Endothelial cell of umbilical vein (primary cell): ENCODE measurements at regions not wholly inside any gene's neighbourhood (a gene's known extent, or its start where the extent isn't known, plus 50 kb on each side); places are given as distances from the start of the nearest gene placed in this dataset.

Source experiments
- BruUV-seq: library from RNA; stranded (reverse); fragments of 400-500 nt; replicated peaks from 2 replicates; lab custom pipeline; 2021; lab: Mats Ljungman, UMichigan
- CTCF ChIA-PET: fragments of 300-600, 350-600 bp; sonication (Branson Sonifier 250); formaldehyde crosslinking; loops from one replicate; lab custom pipeline; 2021; ENCODE audit warnings: antibody characterized with exemption, inconsistent platforms; lab: Charles Lee
- POLR2A ChIA-PET: fragments of 300-600, 350-600 bp; sonication (Branson Sonifier 250); formaldehyde crosslinking; loops from one replicate; lab custom pipeline; 2021; ENCODE audit warnings: antibody characterized with exemption, inconsistent platforms; lab: Charles Lee
- DNase-seq: peaks from one replicate; pipeline ENCODE4 v3.0.0-alpha.2; 2011; ENCODE audit warnings: low read depth, low spot score
- FAIRE-seq: peaks from 2 replicates; lab custom pipeline; 2011; peaks lifted over from hg19 to GRCh38; lab: Jason Lieb, UNC
- H2AFZ ChIP-seq: 2 replicates; pipeline ENCODE4 v1.6.0; 2012; ENCODE audit warnings: low read depth, low read length, control low read depth, inconsistent platforms
- H3K27ac ChIP-seq: 2 replicates; pipeline ENCODE4 v1.5.1; 2011; ENCODE audit warnings: low read depth, mild to moderate bottlenecking, control low read depth, low read length, moderate library complexity; ENCODE audit not compliant: insufficient read depth
- H3K27me3 ChIP-seq, 2 experiments: 2 replicates each; pipeline versions ENCODE4 v1.6.0 to v1.6.1; 2011; ENCODE audit warnings: low read length in 2 of 2, mixed read lengths in 1 of 2; ENCODE audit not compliant: control insufficient read depth in 2 of 2, insufficient read depth in 2 of 2
- H3K36me3 ChIP-seq, 2 experiments: 2 replicates in 1 of 2; 3 replicates in 1 of 2; pipeline ENCODE4 v1.5.1; 2011; ENCODE audit warnings: low read length in 2 of 2, mild to moderate bottlenecking in 1 of 2, moderate library complexity in 1 of 2; ENCODE audit not compliant: control insufficient read depth in 2 of 2, insufficient read depth in 2 of 2; ENCODE audit errors: extremely low read depth in 1 of 2
- H3K4me1 ChIP-seq: 3 replicates; pipeline ENCODE4 v1.5.1; 2011; ENCODE audit warnings: mild to moderate bottlenecking, low read length; ENCODE audit not compliant: control insufficient read depth, insufficient read depth; ENCODE audit errors: extremely low read depth
- H3K4me2 ChIP-seq: 2 replicates; pipeline ENCODE4 v1.6.1; 2011; ENCODE audit warnings: low read length, control low read depth, mixed read lengths; ENCODE audit not compliant: insufficient read depth
- H3K4me3 ChIP-seq, 3 experiments: fragments of 200-600 bp in 1 of 3; sonication (generic), shearing (Covaris generic) in 1 of 3; replicated peaks in 1 of 3; 2 replicates each; pipeline ENCODE4 v1.5.1; 2011 to 2016; ENCODE audit warnings: control low read depth in 3 of 3, low read length in 3 of 3, mild to moderate bottlenecking in 2 of 3, inconsistent platforms in 1 of 3, low read depth in 1 of 3, moderate library complexity in 1 of 3; ENCODE audit not compliant: insufficient read depth in 1 of 3
- H3K79me2 ChIP-seq: 2 replicates; pipeline ENCODE4 v1.6.0; 2012; ENCODE audit warnings: low read length, inconsistent platforms; ENCODE audit not compliant: control insufficient read depth, insufficient read depth
- H3K9ac ChIP-seq: replicated peaks from 2 replicates; pipeline ENCODE3; 2011; ENCODE audit warnings: low read length, control low read depth; ENCODE audit not compliant: insufficient read depth; ENCODE audit errors: extremely low read depth
- H3K9me1 ChIP-seq: replicated peaks from 3 replicates; pipeline ENCODE4 v1.6.0; 2011; ENCODE audit warnings: mild to moderate bottlenecking, low read length; ENCODE audit not compliant: control insufficient read depth, insufficient read depth; ENCODE audit errors: extremely low read depth
- H3K9me3 ChIP-seq: replicated peaks from 2 replicates; pipeline ENCODE4 v1.5.1; 2012; ENCODE audit warnings: low read length, inconsistent platforms; ENCODE audit not compliant: control insufficient read depth, insufficient read depth
- H4K20me1 ChIP-seq: replicated peaks from 2 replicates; pipeline ENCODE3; 2011; ENCODE audit warnings: mild to moderate bottlenecking, low read length; ENCODE audit not compliant: control insufficient read depth, insufficient read depth; ENCODE audit errors: extremely low read depth
- EZH2 ChIP-seq: IDR thresholded peaks from 2 replicates; pipeline ENCODE4 v1.6.1; 2012; ENCODE audit warnings: borderline replicate concordance, low read depth, mild to moderate bottlenecking, moderate library complexity, low read length, inconsistent platforms; ENCODE audit not compliant: severe bottlenecking
- JUN ChIP-seq: IDR thresholded peaks from 2 replicates; pipeline ENCODE4 v1.6.1; 2011; ENCODE audit warnings: borderline replicate concordance, low read depth; ENCODE audit not compliant: insufficient read length, insufficient read depth
- MAX ChIP-seq: IDR thresholded peaks from 2 replicates; pipeline ENCODE4 v1.6.1; 2011; ENCODE audit not compliant: insufficient read depth, insufficient read length
- MYC ChIP-seq: IDR thresholded peaks from one replicate; pipeline ENCODE4 v1.6.1; 2011; ENCODE audit warnings: mild to moderate bottlenecking, low read depth, low read length
- POLR2A ChIP-seq: IDR thresholded peaks from 2 replicates; pipeline ENCODE4 v1.6.1; 2012; ENCODE audit warnings: low read depth, mild to moderate bottlenecking, control low read depth, low read length
- POLR2AphosphoS5 ChIP-seq: IDR thresholded peaks from 2 replicates; pipeline ENCODE4 v1.6.1; 2012; ENCODE audit warnings: low read depth, mild to moderate bottlenecking, control low read depth, low read length, moderate library complexity; ENCODE audit not compliant: insufficient read depth
- dilution Hi-C: fragments of 300-500 bp; cut with MboI; formaldehyde crosslinking; loops from one replicate; pipeline ENCODE4 v1.15.0; 2019; ENCODE audit warnings: low sequenced_read_pairs; ENCODE audit not compliant: extremely low pct_ligation_motif_present
- intact Hi-C: fragments of 100-400 bp; cut with micrococcal nuclease; formaldehyde crosslinking; loops from one replicate; pipeline ENCODE4 v1.10.0; 2022
- TF ChIP-seq, protein P1 (sequence below), 2 donors: IDR thresholded peaks; 1 replicate in 1 of 2; 2 replicates in 1 of 2; pipeline ENCODE4 v1.5.1; 2011; ENCODE audit warnings: low read length in 2 of 2, mild to moderate bottlenecking in 2 of 2, moderate library complexity in 2 of 2, control low read depth in 1 of 2, inconsistent platforms in 1 of 2, low read depth in 1 of 2; ENCODE audit not compliant: insufficient read depth in 1 of 2; ENCODE audit errors: extremely low read depth in 1 of 2

DNA sequence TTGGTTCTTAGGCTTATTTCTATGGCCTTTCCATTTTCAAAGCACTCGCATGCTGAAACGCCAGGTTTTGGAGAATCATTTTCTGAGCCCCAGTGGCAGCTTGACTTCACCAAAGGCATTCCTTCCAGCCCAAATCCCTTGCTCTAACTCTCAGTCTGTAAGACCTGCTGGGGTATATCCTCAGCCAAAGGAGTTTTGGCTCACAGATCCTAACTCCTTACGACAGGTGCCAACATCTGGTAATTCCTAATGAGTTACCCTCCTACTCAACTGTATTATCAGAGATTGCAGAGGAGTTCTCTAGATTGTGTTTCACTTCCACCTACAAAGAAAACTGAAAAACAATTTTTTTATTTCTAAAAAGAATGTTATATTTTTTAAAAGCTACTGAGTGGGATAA lies 79.0 kb upstream of the RAB27B start:
- ChIA-PET POLR2A (no interaction called here), CTCF (interaction anchor here (0.7 to 1.4 kb wide), 2 partner anchors 11 to 43 kb away, joined by 3 read pairs; no protein-coding TSS in a partner anchor)
- H3K9me1 ChIP-seq, result no peaks in the 10 kb centered on the region
- TF ChIP-seq EZH2 (no peak), JUN (no peak)
- H3K9me3 ChIP-seq, result no peaks in the 10 kb centered on the region
- no peak for FAIRE-seq
- H2AFZ ChIP-seq, result no peak overlapping the region
- no peak overlapping the region for H3K4me3 ChIP-seq
- H3K4me1 ChIP-seq, result no peaks in the 10 kb centered on the region
- peaks cover 5 to 14% of the 10 kb centered on the region in 2 experiments for H3K27me3 ChIP-seq
- BruUV-seq, result no TSS peak
- H3K27ac ChIP-seq, result no peak overlapping the region
- H3K4me2 ChIP-seq, result no peak overlapping the region
- no peak overlapping the region for H3K9ac ChIP-seq
- dilution Hi-C loops (no loop called here), intact Hi-C loops (no loop called here)
- no peaks in the 10 kb centered on the region for H3K79me2 ChIP-seq
- no peaks in the 10 kb centered on the region for H3K36me3 ChIP-seq
- no peaks in the 10 kb centered on the region for H4K20me1 ChIP-seq
- DNase-seq, result no peak

GRCh38 chr18:54750350-54750749 lies 77.9 kb upstream of the RAB27B start:
- no peaks in the 10 kb centered on the region for H3K79me2 ChIP-seq
- TF ChIP-seq MYC, result no peak
- no peak for TF ChIP-seq JUN
- no peak for TF ChIP-seq MAX
- TF ChIP-seq POLR2AphosphoS5, result no peak
- no peak for TF ChIP-seq EZH2
- no peak for TF ChIP-seq POLR2A
- TF ChIP-seq, protein P1, sequence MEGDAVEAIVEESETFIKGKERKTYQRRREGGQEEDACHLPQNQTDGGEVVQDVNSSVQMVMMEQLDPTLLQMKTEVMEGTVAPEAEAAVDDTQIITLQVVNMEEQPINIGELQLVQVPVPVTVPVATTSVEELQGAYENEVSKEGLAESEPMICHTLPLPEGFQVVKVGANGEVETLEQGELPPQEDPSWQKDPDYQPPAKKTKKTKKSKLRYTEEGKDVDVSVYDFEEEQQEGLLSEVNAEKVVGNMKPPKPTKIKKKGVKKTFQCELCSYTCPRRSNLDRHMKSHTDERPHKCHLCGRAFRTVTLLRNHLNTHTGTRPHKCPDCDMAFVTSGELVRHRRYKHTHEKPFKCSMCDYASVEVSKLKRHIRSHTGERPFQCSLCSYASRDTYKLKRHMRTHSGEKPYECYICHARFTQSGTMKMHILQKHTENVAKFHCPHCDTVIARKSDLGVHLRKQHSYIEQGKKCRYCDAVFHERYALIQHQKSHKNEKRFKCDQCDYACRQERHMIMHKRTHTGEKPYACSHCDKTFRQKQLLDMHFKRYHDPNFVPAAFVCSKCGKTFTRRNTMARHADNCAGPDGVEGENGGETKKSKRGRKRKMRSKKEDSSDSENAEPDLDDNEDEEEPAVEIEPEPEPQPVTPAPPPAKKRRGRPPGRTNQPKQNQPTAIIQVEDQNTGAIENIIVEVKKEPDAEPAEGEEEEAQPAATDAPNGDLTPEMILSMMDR (IDR thresholded peaks at IDR 0.05; ENCODE audit: extremely low read depth in 1 of 2, insufficient read depth in 1 of 2, low read depth in 1 of 2, low read length in 2 of 2), result no peak
- no TSS peak for BruUV-seq
- no peak overlapping the region for H2AFZ ChIP-seq
- no peak overlapping the region for H3K4me2 ChIP-seq
- DNase-seq, result no peak
- no peaks in the 10 kb centered on the region for H3K9me3 ChIP-seq
- no peak overlapping the region for H3K9ac ChIP-seq
- intact Hi-C loops (no loop called here), dilution Hi-C loops (no loop called here)
- no peaks in the 10 kb centered on the region for H3K4me1 ChIP-seq
- no peaks in the 10 kb centered on the region for H4K20me1 ChIP-seq
- ChIA-PET CTCF (interaction anchor here (1.4 kb wide), 1 partner anchor 10 kb away, joined by 3 read pairs; no protein-coding TSS in a partner anchor), POLR2A (no interaction called here)
- no peak for FAIRE-seq
- H3K4me3 ChIP-seq, result no peak overlapping the region
- no peaks in the 10 kb centered on the region for H3K36me3 ChIP-seq
- no peaks in the 10 kb centered on the region for H3K9me1 ChIP-seq
- no peak overlapping the region for H3K27ac ChIP-seq
- H3K27me3 ChIP-seq, result peaks cover 5 to 14% of the 10 kb centered on the region in 2 experiments
